ENCODE measurements at regions not wholly inside any gene's neighbourhood (a gene's known extent, or its start where the extent isn't known, plus 50 kb on each side); places are given as distances from the start of the nearest gene placed in this dataset.

- TF ChIP-seq CTCF (IDR thresholded peaks at IDR 0.05; ENCODE audit: low read depth, low read length), result no peak
- no peak for TF ChIP-seq POLR2A (IDR thresholded peaks at IDR 0.05; ENCODE audit: extremely low read depth, insufficient read length)
- no peak for TF ChIP-seq MYC (IDR thresholded peaks at IDR 0.05; ENCODE audit: low read depth, low read length)
These were observed 200.9 kb downstream of the NKX6-1 start for GRCh38 chr4:84298023-84298718.
